ENCODE measurements at regions not wholly inside any gene's neighbourhood (a gene's known extent, or its start where the extent isn't known, plus 50 kb on each side); places are given as distances from the start of the nearest gene placed in this dataset.
A peak's percentile ranks its signal among the peaks of the same experiment; 100 is the strongest.

DNA sequence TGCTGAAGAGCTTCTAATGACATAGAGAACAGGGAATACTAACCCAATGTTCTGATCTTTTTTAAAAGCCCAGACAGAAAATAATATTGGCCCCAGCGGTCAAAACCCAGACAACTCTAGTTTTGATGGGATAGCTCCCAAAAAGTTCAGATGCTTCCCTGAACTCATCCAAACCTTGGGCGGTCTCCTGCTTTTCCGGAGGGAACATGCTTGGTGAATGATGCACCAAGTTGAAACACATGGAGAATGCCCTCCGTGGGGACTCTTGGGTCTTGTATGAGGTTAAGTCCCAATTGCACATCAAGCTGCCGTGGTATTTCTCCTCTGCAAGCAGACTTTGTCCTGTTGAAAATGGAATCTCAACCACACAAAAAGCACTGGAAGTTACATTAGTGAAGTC, 120.7 kb upstream of the CTAGE1 start:
- no peaks in the 10 kb centered on the region for H3K4me1 Mint-ChIP-seq
- peaks cover 0 to 4% (median 0%) of the 10 kb centered on the region in 3 donors for H3K36me3 Mint-ChIP-seq
- no peaks in the 10 kb centered on the region for H3K9me3 ChIP-seq (ENCODE audit: low read length)
- no peak overlapping the region for H3K4me3 ChIP-seq (ENCODE audit: low read length)
- no peaks in the 10 kb centered on the region for H3K36me3 ChIP-seq (ENCODE audit: insufficient read depth, low read length)
- H3K9me3 Mint-ChIP-seq: peaks cover 0 to 1% (median 0%) of the 10 kb centered on the region in 5 donors
- no peak overlapping the region for H3K27ac Mint-ChIP-seq
- no peak for DNase-seq
- peaks cover 5 to 6% of the 10 kb centered on the region in 2 donors for H3K27me3 Mint-ChIP-seq
- H3K27ac ChIP-seq (ENCODE audit: low read depth, low read length): no peak overlapping the region
- no peaks in the 10 kb centered on the region for H3K4me1 ChIP-seq (ENCODE audit: insufficient read depth, low read length)
- ChIA-PET POLR2A (no interaction called here), CTCF (no interaction called here)
- H3K4me3 Mint-ChIP-seq: no peak overlapping the region
- H3K27me3 ChIP-seq (ENCODE audit: insufficient read depth, low read length, poor library complexity, severe bottlenecking): no peaks in the 10 kb centered on the region

DNA sequence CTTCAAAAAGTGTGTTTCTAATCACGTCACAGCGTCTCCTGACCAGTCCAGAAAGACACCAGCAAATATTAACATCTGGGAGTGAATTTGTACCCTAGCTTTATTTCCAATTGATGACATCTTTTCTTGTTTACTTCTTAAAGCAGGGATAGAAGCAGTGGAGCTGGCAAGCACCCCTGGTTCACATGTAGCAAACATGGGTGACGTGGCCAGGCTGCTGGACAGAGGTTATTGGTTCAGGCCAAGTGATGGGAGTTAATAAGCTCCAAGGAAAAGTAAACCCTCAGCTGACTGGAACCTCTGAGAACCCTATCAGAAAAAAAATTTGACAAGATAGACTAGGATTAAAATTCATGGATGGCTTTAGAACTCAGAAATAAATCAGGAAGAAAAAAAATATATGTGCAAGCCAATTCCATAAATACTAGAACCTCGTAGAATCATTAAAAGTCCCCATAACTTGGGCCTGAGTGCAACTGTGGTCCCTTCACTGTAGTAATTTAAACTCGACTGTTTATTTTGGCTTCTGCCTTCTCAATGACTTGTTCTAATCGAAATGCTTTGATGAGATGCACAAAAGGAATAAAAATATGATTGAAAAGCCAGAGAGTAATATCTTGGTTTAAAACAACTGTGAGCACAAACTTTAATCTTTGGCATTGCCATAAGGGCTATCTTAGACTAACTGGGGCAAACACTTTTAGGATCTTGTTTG, 121.5 kb upstream of the CTAGE1 start:
- Mint-ChIP-seq H3K36me3 (peaks cover 0 to 4% (median 0%) of the 10 kb centered on the region in 3 donors), H3K27ac (no peak overlapping the region), H3K4me1 (peaks cover under 1 to 1% (median under 1%) of the 10 kb centered on the region in 3 donors), H3K27me3 (peaks cover 5 to 8% of the 10 kb centered on the region in 2 donors), H3K4me3 (no peak overlapping the region), H3K9me3 (peaks cover 0 to 1% (median 0%) of the 10 kb centered on the region in 5 donors)
- DNase-seq: no peak
- ChIA-PET CTCF (no interaction called here), POLR2A (no interaction called here)
- H3K9me3 ChIP-seq (ENCODE audit: low read length): no peaks in the 10 kb centered on the region
- no peak overlapping the region for H3K4me3 ChIP-seq (ENCODE audit: low read length)
- no peak overlapping the region for H3K27ac ChIP-seq (ENCODE audit: low read depth, low read length)
- H3K36me3 ChIP-seq (ENCODE audit: insufficient read depth, low read length): no peaks in the 10 kb centered on the region
- no peaks in the 10 kb centered on the region for H3K27me3 ChIP-seq (ENCODE audit: insufficient read depth, low read length, poor library complexity, severe bottlenecking)
- H3K4me1 ChIP-seq (ENCODE audit: insufficient read depth, low read length): no peaks in the 10 kb centered on the region

DNA sequence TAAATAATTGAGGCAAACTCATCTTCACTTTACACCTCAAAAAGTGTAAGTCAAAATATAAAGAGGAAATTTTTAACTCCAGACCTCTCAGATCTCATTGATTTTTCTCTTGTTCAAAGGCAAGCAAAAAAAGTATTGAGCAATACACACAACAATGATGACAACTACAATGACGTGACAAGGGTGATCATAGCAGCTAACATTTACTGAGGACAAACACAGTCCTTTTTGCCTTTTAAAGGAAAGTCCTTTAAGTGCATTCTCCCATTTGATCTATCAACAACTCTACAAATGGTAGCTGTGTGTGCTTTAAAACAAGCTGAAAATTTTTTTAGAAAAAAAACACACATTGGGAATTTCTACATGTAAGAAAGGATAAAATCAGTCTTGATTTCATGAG, 123.5 kb upstream of the CTAGE1 start:
- ChIA-PET CTCF (interaction anchor here (0.9 kb wide), 1 partner anchor 1948 kb away, joined by 3 read pairs; no protein-coding TSS in a partner anchor), POLR2A (no interaction called here)
- H3K36me3 Mint-ChIP-seq: peaks cover 0 to 4% (median 0%) of the 10 kb centered on the region in 3 donors
- H3K36me3 ChIP-seq (ENCODE audit: insufficient read depth, low read length): no peaks in the 10 kb centered on the region
- no peak overlapping the region for H3K4me3 Mint-ChIP-seq
- no peaks in the 10 kb centered on the region for H3K9me3 ChIP-seq (ENCODE audit: low read length)
- peaks cover 5 to 6% (median 6%) of the 10 kb centered on the region in 3 donors for H3K4me1 Mint-ChIP-seq
- no peak overlapping the region for H3K27ac ChIP-seq (ENCODE audit: low read depth, low read length)
- no peak for DNase-seq
- H3K27ac Mint-ChIP-seq: no peak overlapping the region
- H3K4me3 ChIP-seq (ENCODE audit: low read length): no peak overlapping the region
- H3K9me3 Mint-ChIP-seq: peaks cover 0 to 1% (median 0%) of the 10 kb centered on the region in 5 donors
- no peaks in the 10 kb centered on the region for H3K27me3 ChIP-seq (ENCODE audit: insufficient read depth, low read length, poor library complexity, severe bottlenecking)
- no peaks in the 10 kb centered on the region for H3K4me1 ChIP-seq (ENCODE audit: insufficient read depth, low read length)
- peaks cover 8 to 9% of the 10 kb centered on the region in 2 donors for H3K27me3 Mint-ChIP-seq

DNA sequence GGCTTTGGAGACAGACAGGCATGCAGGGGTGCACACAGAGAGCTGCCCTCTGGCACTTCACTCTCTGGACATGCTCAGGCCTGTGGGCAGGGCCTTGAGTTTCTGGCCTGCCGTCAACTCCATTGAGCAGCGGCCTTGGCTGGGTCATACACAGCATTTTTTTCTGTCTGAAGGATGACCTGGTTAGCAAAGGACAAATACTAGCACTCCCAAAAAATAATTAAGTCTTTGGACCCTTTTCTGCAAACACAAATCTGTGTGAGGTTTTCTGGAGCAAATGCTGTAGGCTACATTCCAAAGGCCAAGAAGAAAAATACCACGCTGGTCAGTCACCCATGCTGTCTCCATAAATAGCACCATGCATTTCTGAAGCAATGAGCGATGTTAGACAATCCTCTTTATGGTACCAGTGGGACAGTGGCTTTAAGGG, 124.7 kb upstream of the CTAGE1 start:
- H3K9me3 ChIP-seq (ENCODE audit: low read length): no peaks in the 10 kb centered on the region
- no peaks in the 10 kb centered on the region for H3K36me3 ChIP-seq (ENCODE audit: insufficient read depth, low read length)
- Mint-ChIP-seq H3K36me3 (peaks cover 0 to 4% (median 0%) of the 10 kb centered on the region in 3 donors), H3K4me3 (no peak overlapping the region), H3K4me1 (peaks cover 5 to 6% (median 6%) of the 10 kb centered on the region in 3 donors), H3K27me3 (peaks cover 7 to 8% of the 10 kb centered on the region in 2 donors), H3K9me3 (peaks cover 0 to 1% (median 0%) of the 10 kb centered on the region in 5 donors), H3K27ac (no peak overlapping the region)
- POLR2A ChIA-PET: no interaction called here
- H3K27me3 ChIP-seq (ENCODE audit: insufficient read depth, low read length, poor library complexity, severe bottlenecking): no peaks in the 10 kb centered on the region
- DNase-seq: no peak
- CTCF ChIA-PET: no interaction called here
- H3K27ac ChIP-seq (ENCODE audit: low read depth, low read length): no peak overlapping the region
- H3K4me1 ChIP-seq (ENCODE audit: insufficient read depth, low read length): no peaks in the 10 kb centered on the region
- no peak overlapping the region for H3K4me3 ChIP-seq (ENCODE audit: low read length)

DNA sequence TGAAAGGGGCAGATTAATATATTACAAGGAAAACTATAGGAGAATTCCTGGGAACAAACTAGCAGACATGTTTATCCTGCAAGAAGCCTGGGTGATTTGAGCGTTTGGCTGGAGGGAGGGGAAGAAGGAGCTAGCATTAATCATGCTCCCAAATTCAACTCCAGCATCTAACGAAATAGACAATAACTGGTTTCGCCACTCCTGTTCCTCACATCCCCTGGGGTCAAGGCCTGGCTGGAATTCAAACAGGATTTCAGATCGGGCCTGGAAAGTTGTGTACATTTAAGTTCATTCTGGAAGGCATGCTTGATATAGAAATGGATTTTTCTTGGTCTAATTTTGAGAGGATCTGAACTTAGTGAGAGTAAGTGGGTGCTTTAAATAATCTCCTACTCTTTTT, 126.1 kb upstream of the CTAGE1 start:
- Mint-ChIP-seq H3K9me3 (peaks cover 0 to 1% (median 0%) of the 10 kb centered on the region in 5 donors), H3K36me3 (peaks cover 0 to 4% (median 0%) of the 10 kb centered on the region in 3 donors), H3K4me1 (peaks cover 5 to 6% (median 6%) of the 10 kb centered on the region in 3 donors), H3K4me3 (no peak overlapping the region), H3K27ac (no peak overlapping the region), H3K27me3 (peaks cover 7 to 8% of the 10 kb centered on the region in 2 donors)
- Histone ChIP-seq H3K27me3 (ENCODE audit: insufficient read depth, low read length, poor library complexity, severe bottlenecking) (no peaks in the 10 kb centered on the region), H3K36me3 (ENCODE audit: insufficient read depth, low read length) (no peaks in the 10 kb centered on the region), H3K9me3 (ENCODE audit: low read length) (no peaks in the 10 kb centered on the region), H3K4me1 (ENCODE audit: insufficient read depth, low read length) (no peaks in the 10 kb centered on the region), H3K4me3 (ENCODE audit: low read length) (no peak overlapping the region), H3K27ac (ENCODE audit: low read depth, low read length) (no peak overlapping the region)
- CTCF ChIA-PET: no interaction called here
- no peak for DNase-seq
- POLR2A ChIA-PET: no interaction called here

DNA sequence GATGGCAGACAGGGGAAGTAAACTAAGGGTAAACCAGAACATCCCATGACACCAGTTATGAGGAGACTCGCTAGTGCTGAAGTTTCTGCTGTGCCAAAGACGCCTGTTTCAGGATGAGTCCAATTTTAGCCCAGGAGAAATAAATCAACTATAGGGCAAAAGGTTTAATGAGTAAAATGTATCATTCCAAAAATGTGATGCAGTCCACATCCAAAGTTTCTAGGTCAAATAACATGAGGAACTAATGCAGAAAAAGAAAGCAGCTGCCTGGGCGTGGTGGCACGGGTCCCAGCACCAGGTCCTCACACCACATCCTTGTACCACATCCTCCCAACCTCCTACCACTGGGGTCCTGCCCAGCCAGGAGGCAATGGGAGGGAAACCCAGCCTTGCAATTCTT, 126.9 kb upstream of the CTAGE1 start:
- CTCF ChIA-PET: no interaction called here
- DNase-seq: no peak
- peak overlapping the region in 2 of 8 donors; percentile 15 to 64 for H3K27ac Mint-ChIP-seq
- Histone ChIP-seq H3K36me3 (ENCODE audit: insufficient read depth, low read length) (no peaks in the 10 kb centered on the region), H3K4me1 (ENCODE audit: insufficient read depth, low read length) (no peaks in the 10 kb centered on the region), H3K4me3 (ENCODE audit: low read length) (no peak overlapping the region), H3K27ac (ENCODE audit: low read depth, low read length) (no peak overlapping the region), H3K9me3 (ENCODE audit: low read length) (no peaks in the 10 kb centered on the region), H3K27me3 (ENCODE audit: insufficient read depth, low read length, poor library complexity, severe bottlenecking) (no peaks in the 10 kb centered on the region)
- H3K27me3 Mint-ChIP-seq: peaks cover 7 to 8% of the 10 kb centered on the region in 2 donors
- peaks cover 0 to 4% (median 0%) of the 10 kb centered on the region in 3 donors for H3K36me3 Mint-ChIP-seq
- POLR2A ChIA-PET: no interaction called here
- peak overlapping the region in 1 of 7 donors; percentile 16 for H3K4me3 Mint-ChIP-seq
- H3K4me1 Mint-ChIP-seq: peaks cover 5 to 6% (median 6%) of the 10 kb centered on the region in 3 donors
- peaks cover 0 to 1% (median 0%) of the 10 kb centered on the region in 5 donors for H3K9me3 Mint-ChIP-seq

DNA sequence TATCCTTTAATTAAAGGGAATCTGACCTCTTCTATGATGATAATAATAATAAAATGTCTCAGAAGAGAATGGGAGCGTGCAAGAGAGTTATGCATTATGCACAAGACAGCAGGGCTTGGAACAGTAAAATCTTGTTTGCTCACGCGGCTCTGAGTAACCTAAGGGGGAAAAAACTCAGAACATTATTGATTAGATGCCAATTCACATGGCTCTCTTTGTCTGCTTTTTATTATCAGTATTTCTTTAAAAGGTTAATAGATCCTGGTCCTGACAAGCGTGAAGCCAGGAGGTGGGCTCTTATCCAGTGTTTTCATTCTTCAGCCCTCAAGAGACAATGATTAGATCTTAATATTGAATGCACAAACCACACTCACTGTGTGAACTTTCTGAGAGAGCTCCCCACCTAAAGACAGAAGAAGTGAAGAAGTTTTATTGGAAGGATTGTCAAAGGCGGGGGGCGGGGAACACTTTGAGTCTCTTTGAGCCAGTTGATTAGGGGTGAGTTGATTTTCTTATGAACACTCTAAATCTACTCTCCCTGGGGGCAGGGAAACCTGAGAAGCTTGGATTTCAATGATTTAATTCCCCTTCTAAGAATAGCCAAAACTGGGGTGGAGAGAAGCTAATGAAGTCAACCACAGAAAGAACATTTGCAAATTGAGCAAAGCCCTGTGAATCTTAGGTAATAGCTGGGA, 127.5 kb upstream of the CTAGE1 start:
- ChIA-PET CTCF (no interaction called here), POLR2A (interaction anchor here (0.9 kb wide), 1 partner anchor 11 kb away, joined by 3 read pairs; no protein-coding TSS in a partner anchor)
- Histone ChIP-seq H3K4me3 (ENCODE audit: low read length) (no peak overlapping the region), H3K9me3 (ENCODE audit: low read length) (no peaks in the 10 kb centered on the region), H3K27me3 (ENCODE audit: insufficient read depth, low read length, poor library complexity, severe bottlenecking) (no peaks in the 10 kb centered on the region), H3K36me3 (ENCODE audit: insufficient read depth, low read length) (no peaks in the 10 kb centered on the region), H3K27ac (ENCODE audit: low read depth, low read length) (no peak overlapping the region), H3K4me1 (ENCODE audit: insufficient read depth, low read length) (no peaks in the 10 kb centered on the region)
- Mint-ChIP-seq H3K27me3 (peaks cover 7 to 8% of the 10 kb centered on the region in 2 donors), H3K36me3 (peaks cover 0 to 4% (median 0%) of the 10 kb centered on the region in 3 donors), H3K4me1 (peaks cover 5 to 6% (median 6%) of the 10 kb centered on the region in 3 donors), H3K9me3 (peaks cover 0 to 1% (median 0%) of the 10 kb centered on the region in 5 donors), H3K4me3 (no peak overlapping the region), H3K27ac (no peak overlapping the region)
- DNase-seq: no peak

DNA sequence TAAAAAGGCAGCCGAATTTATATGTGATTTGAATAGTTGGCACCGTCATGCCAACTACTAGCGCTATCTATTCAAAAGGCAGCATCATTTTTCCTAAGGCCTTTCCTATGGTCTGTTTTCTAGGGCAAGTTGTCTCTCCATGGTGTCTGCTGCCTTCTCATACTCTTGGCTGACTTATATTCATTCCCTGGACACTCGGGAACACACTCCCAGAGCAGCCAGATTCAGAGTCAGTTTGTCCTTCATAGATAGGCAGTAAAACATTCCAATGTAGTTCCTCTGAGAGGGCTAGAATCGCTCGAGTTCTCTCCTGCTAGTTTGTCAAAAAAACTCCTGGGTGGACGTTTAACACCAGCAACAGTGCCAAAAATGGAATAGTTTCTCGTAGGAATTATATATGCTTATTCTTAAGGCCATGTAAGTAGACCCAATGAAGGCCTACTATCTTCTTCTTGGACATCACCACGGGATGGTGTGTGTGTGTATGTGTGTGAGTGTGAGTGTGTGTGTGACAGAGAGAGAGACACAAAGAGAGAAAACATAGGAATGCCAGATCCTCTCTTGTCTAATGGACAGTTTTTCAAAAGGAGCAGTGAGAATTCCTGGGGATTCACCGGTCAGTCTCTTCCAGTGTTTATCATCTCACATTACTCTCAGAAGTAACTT, 129.3 kb upstream of the CTAGE1 start:
- POLR2A ChIA-PET: no interaction called here

More for the DNA sequence above, 129.3 kb upstream of the CTAGE1 start:
- peaks cover 5 to 6% (median 6%) of the 10 kb centered on the region in 3 donors for H3K4me1 Mint-ChIP-seq
- no peaks in the 10 kb centered on the region for H3K9me3 Mint-ChIP-seq
- Histone ChIP-seq H3K27me3 (ENCODE audit: insufficient read depth, low read length, poor library complexity, severe bottlenecking) (no peaks in the 10 kb centered on the region), H3K9me3 (ENCODE audit: low read length) (no peaks in the 10 kb centered on the region), H3K27ac (ENCODE audit: low read depth, low read length) (no peak overlapping the region), H3K4me1 (ENCODE audit: insufficient read depth, low read length) (no peaks in the 10 kb centered on the region), H3K36me3 (ENCODE audit: insufficient read depth, low read length) (no peaks in the 10 kb centered on the region), H3K4me3 (ENCODE audit: low read length) (no peak overlapping the region)
- peaks cover 4% of the 10 kb centered on the region in 2 donors for H3K27me3 Mint-ChIP-seq
- H3K27ac Mint-ChIP-seq: peak overlapping the region in 1 of 8 donors; percentile 28
- no peaks in the 10 kb centered on the region for H3K36me3 Mint-ChIP-seq
- no peak for DNase-seq
- CTCF ChIA-PET: no interaction called here
- H3K4me3 Mint-ChIP-seq: no peak overlapping the region
